Ovary (tissue), 7 donors: ENCODE measurements at regions not wholly inside any gene's neighbourhood (a gene's known extent, or its start where the extent isn't known, plus 50 kb on each side); places are given as distances from the start of the nearest gene placed in this dataset.

Source experiments
- DNase-seq, 5 donors: peaks; one replicate each; pipeline ENCODE4 v3.0.0-alpha.2; 2019 to 2020
- H3K27ac ChIP-seq, 2 donors: fragments of 200-600 bp; one replicate each; pipeline versions ENCODE4 v1.5.1 to v1.8.0; 2019 to 2022
- H3K27me3 ChIP-seq: fragments of 200-600 bp; one replicate; pipeline ENCODE4 v1.8.0; 2022
- H3K36me3 ChIP-seq: fragments of 200-600 bp; sonication (generic); one replicate; pipeline ENCODE4 v1.5.1; 2019
- H3K4me1 ChIP-seq: one replicate; pipeline ENCODE4 v1.8.1; 2013; ENCODE audit warnings: mild to moderate bottlenecking, moderate library complexity; ENCODE audit not compliant: insufficient read depth
- H3K4me3 ChIP-seq: fragments of 200-600 bp; sonication (generic); one replicate; pipeline ENCODE4 v1.5.1; 2017
- H3K9me3 ChIP-seq, 2 donors: fragments of 200-600 bp in 1 of 2; sonication (generic) in 1 of 2; one replicate each; pipeline versions ENCODE4 v1.5.1 to v1.8.1; 2013 to 2019; ENCODE audit warnings: mild to moderate bottlenecking in 1 of 2, moderate library complexity in 1 of 2
- EP300 ChIP-seq: sonication (generic); formaldehyde crosslinking; IDR thresholded peaks from one replicate; pipeline ENCODE4 v1.6.1; 2017; ENCODE audit warnings: antibody characterized with exemption
- POLR2A ChIP-seq: fragments of 450-650 bp; IDR thresholded peaks from one replicate; pipeline ENCODE4 v1.6.1; 2017; ENCODE audit warnings: antibody characterized with exemption, mild to moderate bottlenecking, moderate library complexity
- WGBS, 3 donors: extraction: QIAGEN DNeasy Blood & Tissue Kit in 1 of 3; methylation state at CpG; one replicate each; pipeline versions ENCODE4 v1.1.5 to v1.1.7; 2013 to 2017; 5-methylcytosine and 5-hydroxymethylcytosine counted together
- intact Hi-C, 4 donors: fragments of 100-400 bp; cut with DNase I; formaldehyde crosslinking; loops; one replicate each; pipeline versions ENCODE4 v1.11.0 to v1.15.1; 2022 to 2023
- TF ChIP-seq, protein P1 (sequence below), 3 donors: fragments of 450-650 bp in 2 of 3; fragments of 200-600 bp in 1 of 3; IDR thresholded peaks; one replicate each; pipeline versions ENCODE4 v1.5.1 to v1.8.0; 2016 to 2022; ENCODE audit warnings: antibody characterized with exemption in 3 of 3, mild to moderate bottlenecking in 1 of 3
- donor health status: DM: no; HTN: no; CAD: no; lungs with moderate emphysema.
- donor health status: DM: no; HTN: no; CAD: no.
- donor health status: Bipolar disorder and iron deficiency.
- donor health status: DM: no; HTN: no; CAD: no.
- donor health status: DM: yes; HTN: yes; CAD: no.

- intact Hi-C loops = no loop called here
- Histone ChIP-seq H3K27ac (no peak overlapping the region), H3K4me1 (no peaks in the 10 kb centered on the region), H3K9me3 (peaks cover 0 to 3% of the 10 kb centered on the region in 2 donors), H3K27me3 (no peaks in the 10 kb centered on the region), H3K4me3 (no peak overlapping the region), H3K36me3 (no peaks in the 10 kb centered on the region)
- DNase-seq = no peak
- WGBS, 3 donors = 63 to 77% (median 77%) methylated on average over 1 of the region's 1 CpG
- TF ChIP-seq EP300 = no peak
- TF ChIP-seq, protein P1, sequence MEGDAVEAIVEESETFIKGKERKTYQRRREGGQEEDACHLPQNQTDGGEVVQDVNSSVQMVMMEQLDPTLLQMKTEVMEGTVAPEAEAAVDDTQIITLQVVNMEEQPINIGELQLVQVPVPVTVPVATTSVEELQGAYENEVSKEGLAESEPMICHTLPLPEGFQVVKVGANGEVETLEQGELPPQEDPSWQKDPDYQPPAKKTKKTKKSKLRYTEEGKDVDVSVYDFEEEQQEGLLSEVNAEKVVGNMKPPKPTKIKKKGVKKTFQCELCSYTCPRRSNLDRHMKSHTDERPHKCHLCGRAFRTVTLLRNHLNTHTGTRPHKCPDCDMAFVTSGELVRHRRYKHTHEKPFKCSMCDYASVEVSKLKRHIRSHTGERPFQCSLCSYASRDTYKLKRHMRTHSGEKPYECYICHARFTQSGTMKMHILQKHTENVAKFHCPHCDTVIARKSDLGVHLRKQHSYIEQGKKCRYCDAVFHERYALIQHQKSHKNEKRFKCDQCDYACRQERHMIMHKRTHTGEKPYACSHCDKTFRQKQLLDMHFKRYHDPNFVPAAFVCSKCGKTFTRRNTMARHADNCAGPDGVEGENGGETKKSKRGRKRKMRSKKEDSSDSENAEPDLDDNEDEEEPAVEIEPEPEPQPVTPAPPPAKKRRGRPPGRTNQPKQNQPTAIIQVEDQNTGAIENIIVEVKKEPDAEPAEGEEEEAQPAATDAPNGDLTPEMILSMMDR (IDR thresholded peaks at IDR 0.05) = no peak
- TF ChIP-seq POLR2A = no peak
Observed at GRCh38 chr4:38344929-38345328, 319.1 kb upstream of the KLF3 start.

- Histone ChIP-seq H3K36me3 (no peaks in the 10 kb centered on the region), H3K4me1 (no peaks in the 10 kb centered on the region), H3K9me3 (peaks cover 0 to 3% of the 10 kb centered on the region in 2 donors), H3K27me3 (no peaks in the 10 kb centered on the region), H3K4me3 (no peak overlapping the region), H3K27ac (no peak overlapping the region)
- no peak for TF ChIP-seq POLR2A
- no peak for TF ChIP-seq EP300
- TF ChIP-seq, protein P1 (IDR thresholded peaks at IDR 0.05) = no peak
- no peak for DNase-seq
- 64 to 90% (median 72%) methylated on average over 3 of the region's 3 CpGs for WGBS, 3 donors
- intact Hi-C loops = no loop called here
Observed at GRCh38 chr4:38347251-38347650, 316.7 kb upstream of the KLF3 start.

GRCh38 chr4:38354421-38354820, 309.6 kb upstream of the KLF3 start:
- DNase-seq = no peak
- Histone ChIP-seq H3K4me3 (no peak overlapping the region), H3K36me3 (no peaks in the 10 kb centered on the region), H3K9me3 (no peaks in the 10 kb centered on the region), H3K4me1 (no peaks in the 10 kb centered on the region), H3K27ac (no peak overlapping the region), H3K27me3 (no peaks in the 10 kb centered on the region)
- 71 to 80% (median 72%) methylated on average over 1 of the region's 1 CpG for WGBS, 3 donors
- intact Hi-C loops = no loop called here
- TF ChIP-seq, protein P1 (IDR thresholded peaks at IDR 0.05) = no peak
- TF ChIP-seq POLR2A (no peak), EP300 (no peak)

DNA sequence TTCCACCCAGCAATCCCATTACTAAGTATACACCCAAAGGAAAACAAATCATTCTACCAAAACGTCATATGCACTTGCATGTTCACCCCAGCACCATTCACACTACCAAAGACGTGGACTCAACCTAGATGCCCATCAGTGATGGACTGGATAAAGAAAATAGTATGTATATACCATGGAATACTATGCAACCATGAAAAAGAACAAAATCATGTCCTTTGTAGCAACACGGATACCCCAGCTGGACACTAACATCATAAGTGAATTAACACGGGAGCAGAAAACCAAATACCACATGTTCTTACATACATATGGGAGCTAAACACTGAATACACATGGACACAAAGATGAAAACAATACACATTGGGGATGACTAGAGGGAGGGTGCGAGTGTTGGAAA, 309.1 kb upstream of the KLF3 start:
- TF ChIP-seq EP300 (no peak), POLR2A (no peak)
- TF ChIP-seq, protein P1 (IDR thresholded peaks at IDR 0.05) = no peak
- intact Hi-C loops = no loop called here
- Histone ChIP-seq H3K36me3 (no peaks in the 10 kb centered on the region), H3K4me3 (no peak overlapping the region), H3K27ac (no peak overlapping the region), H3K27me3 (no peaks in the 10 kb centered on the region), H3K4me1 (no peaks in the 10 kb centered on the region), H3K9me3 (no peaks in the 10 kb centered on the region)
- WGBS, 3 donors = 88 to 90% (median 88%) methylated on average over 5 of the region's 5 CpGs
- DNase-seq = no peak

DNA sequence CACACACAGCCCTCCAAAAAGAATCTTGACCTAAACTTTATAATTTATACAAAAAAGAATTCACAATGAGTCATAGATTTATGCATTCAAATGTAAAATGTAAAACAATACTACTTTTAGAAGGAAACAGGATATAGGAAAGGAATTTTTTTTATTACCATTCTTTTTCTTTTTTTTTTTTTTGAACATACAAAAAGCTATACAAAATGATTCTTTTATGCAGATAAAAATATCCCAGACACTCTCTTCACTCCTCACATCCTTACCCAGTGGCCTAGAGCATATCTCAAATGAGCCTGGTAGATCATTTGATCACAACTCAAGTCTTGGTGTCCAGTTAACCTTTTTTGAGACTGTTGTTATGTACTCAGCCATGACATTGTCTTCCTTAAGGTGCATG, 307.3 kb upstream of the KLF3 start:
- Histone ChIP-seq H3K27ac (no peak overlapping the region), H3K4me1 (no peaks in the 10 kb centered on the region), H3K9me3 (no peaks in the 10 kb centered on the region), H3K36me3 (no peaks in the 10 kb centered on the region), H3K4me3 (no peak overlapping the region), H3K27me3 (no peaks in the 10 kb centered on the region)
- TF ChIP-seq, protein P1 (IDR thresholded peaks at IDR 0.05) = no peak
- TF ChIP-seq POLR2A = no peak
- TF ChIP-seq EP300 = no peak
- intact Hi-C loops = no loop called here
- DNase-seq = no peak
